Ishikawa (cell line): ENCODE measurements at regions not wholly inside any gene's neighbourhood (a gene's known extent, or its start where the extent isn't known, plus 50 kb on each side); places are given as distances from the start of the nearest gene placed in this dataset.

Experiments used
- CEBPB ChIP-seq: IDR thresholded peaks from 2 replicates; pipeline ENCODE4 v1.6.1; 2012
- CREB1 ChIP-seq: IDR thresholded peaks from 2 replicates; pipeline ENCODE4 v1.6.1; 2012; ENCODE audit warnings: low read depth
- EGR1 ChIP-seq: IDR thresholded peaks from 2 replicates; pipeline ENCODE4 v1.6.1; 2012
- EP300 ChIP-seq: IDR thresholded peaks from 2 replicates; pipeline ENCODE4 v1.6.1; 2012; ENCODE audit warnings: borderline replicate concordance
- FOXM1 ChIP-seq: IDR thresholded peaks from 2 replicates; pipeline ENCODE4 v1.6.1; 2012; ENCODE audit warnings: low read depth, borderline replicate concordance
- NFIC ChIP-seq: IDR thresholded peaks from 2 replicates; pipeline ENCODE4 v1.6.1; 2012
- RAD21 ChIP-seq: IDR thresholded peaks from 2 replicates; pipeline ENCODE4 v1.6.1; 2012; ENCODE audit warnings: low read depth
- REST ChIP-seq: IDR thresholded peaks from 2 replicates; pipeline ENCODE4 v1.6.1; 2012; ENCODE audit warnings: low read depth, mild to moderate bottlenecking
- TAF1 ChIP-seq: IDR thresholded peaks from 2 replicates; pipeline ENCODE4 v1.6.1; 2012; ENCODE audit warnings: low read depth, mild to moderate bottlenecking
- TCF12 ChIP-seq: IDR thresholded peaks from 2 replicates; pipeline ENCODE4 v1.6.1; 2012; ENCODE audit warnings: low read depth
- TEAD4 ChIP-seq: IDR thresholded peaks from 2 replicates; pipeline ENCODE4 v1.6.1; 2012
- USF1 ChIP-seq: IDR thresholded peaks from 2 replicates; pipeline ENCODE4 v1.6.1; 2012
- YY1 ChIP-seq: IDR thresholded peaks from 2 replicates; pipeline ENCODE4 v1.6.1; 2012; ENCODE audit warnings: low read depth
- ZBTB7A ChIP-seq: IDR thresholded peaks from 2 replicates; pipeline ENCODE4 v1.6.1; 2012; ENCODE audit warnings: low read depth
- TF ChIP-seq, protein P1 (sequence below): IDR thresholded peaks from 2 replicates; pipeline ENCODE4 v1.6.1; 2012

DNA sequence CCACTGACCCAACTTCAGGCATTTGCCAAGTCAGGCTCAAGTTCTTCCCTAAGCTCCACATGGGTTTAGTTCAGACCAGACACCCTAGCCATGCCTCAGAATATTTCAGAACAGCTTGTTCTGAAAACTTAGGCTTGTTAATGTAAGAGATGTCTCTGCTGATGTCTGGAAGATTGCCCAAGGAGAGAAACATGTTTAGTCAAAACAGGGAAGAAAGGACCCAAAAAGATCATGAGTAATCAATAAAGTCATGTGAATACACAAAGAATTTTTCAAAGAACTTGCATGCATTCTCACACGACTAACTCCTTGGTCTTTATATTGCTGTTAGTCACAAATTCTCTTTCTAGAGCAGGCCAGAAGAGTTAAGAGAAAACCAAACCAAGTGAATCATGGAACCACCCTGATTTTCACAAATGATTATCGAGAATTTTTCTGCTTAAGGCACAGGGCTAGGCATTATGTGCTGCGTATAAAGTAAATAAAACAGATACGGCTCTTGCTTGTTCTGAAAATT is 158.1 kb upstream of the HMHB1 start:
- TF ChIP-seq CREB1 (no peak), USF1 (no peak), TAF1 (no peak), YY1 (no peak), EP300 (no peak), RAD21 (no peak), NFIC (no peak), EGR1 (no peak)
- TF ChIP-seq, protein P1, sequence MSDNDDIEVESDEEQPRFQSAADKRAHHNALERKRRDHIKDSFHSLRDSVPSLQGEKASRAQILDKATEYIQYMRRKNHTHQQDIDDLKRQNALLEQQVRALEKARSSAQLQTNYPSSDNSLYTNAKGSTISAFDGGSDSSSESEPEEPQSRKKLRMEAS = no peak

DNA sequence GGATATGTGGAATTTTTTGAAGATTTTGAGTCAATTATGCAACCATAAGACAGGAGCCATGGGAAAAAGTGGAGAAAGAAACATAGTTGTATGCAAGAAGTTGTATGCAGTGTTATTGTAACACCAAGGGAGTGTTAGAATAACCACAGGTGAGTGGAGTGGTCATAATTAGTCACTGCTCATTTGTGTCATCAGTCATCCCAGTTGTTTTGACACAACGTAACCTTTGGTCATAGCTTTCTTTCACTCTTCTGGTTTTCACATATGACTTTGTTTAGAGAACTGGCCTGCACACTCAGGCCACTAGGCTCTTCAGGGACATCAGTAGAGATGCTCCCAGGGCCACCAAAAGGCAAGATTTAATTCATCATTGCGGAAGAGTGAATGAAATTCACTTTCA is 158.7 kb upstream of the HMHB1 start:
- no peak for TF ChIP-seq CEBPB
- TF ChIP-seq, protein P1 = no peak
- no peak for TF ChIP-seq TCF12
- TF ChIP-seq REST = no peak
- TF ChIP-seq EGR1 = no peak
- no peak for TF ChIP-seq CREB1
- TF ChIP-seq ZBTB7A = no peak
- no peak for TF ChIP-seq NFIC
- no peak for TF ChIP-seq TEAD4
- no peak for TF ChIP-seq EP300
- TF ChIP-seq FOXM1 = no peak
- TF ChIP-seq RAD21 = no peak
- no peak for TF ChIP-seq TAF1
- TF ChIP-seq USF1 = no peak
- no peak for TF ChIP-seq YY1

DNA sequence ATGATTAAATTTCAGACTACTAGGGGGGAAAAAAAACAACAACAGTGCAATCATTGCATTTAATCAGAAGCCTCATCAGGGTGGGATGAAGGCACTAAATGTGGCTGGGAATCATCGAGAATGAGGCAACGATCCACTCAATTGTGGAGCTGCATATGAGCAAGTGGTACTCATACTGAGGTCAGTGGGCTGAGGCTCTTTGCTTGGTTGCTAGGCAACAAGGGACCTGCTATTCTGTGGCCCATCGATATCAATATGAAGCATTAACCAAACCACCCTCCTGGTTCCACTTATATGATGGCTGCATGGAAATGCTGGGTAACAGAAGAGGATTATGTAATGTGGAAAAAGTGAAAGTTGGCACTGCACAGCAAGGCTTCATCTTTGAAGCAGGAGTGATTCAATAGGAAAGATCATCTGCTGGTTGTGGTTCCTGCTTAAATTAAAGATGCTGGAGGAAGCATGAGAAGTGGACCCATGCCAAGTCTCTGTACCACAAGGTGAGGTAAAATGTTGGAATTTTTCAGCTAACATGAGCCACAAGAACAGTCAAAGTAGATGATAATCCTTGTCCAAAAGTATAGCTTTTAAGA is 159.8 kb upstream of the HMHB1 start:
- no peak for TF ChIP-seq FOXM1
- no peak for TF ChIP-seq RAD21
- TF ChIP-seq, protein P1 = no peak
- no peak for TF ChIP-seq TAF1
- no peak for TF ChIP-seq CEBPB

- no peak for TF ChIP-seq CREB1
- no peak for TF ChIP-seq FOXM1
- TF ChIP-seq EGR1 = no peak
- no peak for TF ChIP-seq TEAD4
- TF ChIP-seq REST = no peak
- TF ChIP-seq NFIC = no peak
- no peak for TF ChIP-seq CEBPB
- TF ChIP-seq TCF12 = no peak
- no peak for TF ChIP-seq TAF1
- TF ChIP-seq YY1 = no peak
- TF ChIP-seq, protein P1 = no peak
- no peak for TF ChIP-seq ZBTB7A
- no peak for TF ChIP-seq EP300
- no peak for TF ChIP-seq USF1
- no peak for TF ChIP-seq RAD21
Measured at GRCh38 chr5:143649937-143650621, 161.9 kb upstream of the HMHB1 start.

- TF ChIP-seq CEBPB = no peak
- TF ChIP-seq TCF12 = no peak
- no peak for TF ChIP-seq TAF1
- TF ChIP-seq EP300 = no peak
- TF ChIP-seq CREB1 = no peak
Measured at GRCh38 chr5:143648696-143649095, 163.3 kb upstream of the HMHB1 start.
